Lower lobe of right lung (tissue), 2 donors: ENCODE measurements at regions not wholly inside any gene's neighbourhood (a gene's known extent, or its start where the extent isn't known, plus 50 kb on each side); places are given as distances from the start of the nearest gene placed in this dataset.
A peak's percentile ranks its signal among the peaks of the same experiment; 100 is the strongest.

Experiments used
- ATAC-seq, 2 donors: fragments of 200-7000 bp; cut with Tn5 transposase; one replicate each; pipeline ENCODE4 v1.9.1; 2020 to 2022; ENCODE audit warnings: mild to moderate bottlenecking in 2 of 2, moderate library complexity in 2 of 2
- DNase-seq: peaks from one replicate; pipeline ENCODE4 v3.0.0-alpha.2; 2020
- H3K27ac ChIP-seq: fragments of 200-600 bp; one replicate; pipeline ENCODE4 v1.8.0; 2022
- H3K27me3 ChIP-seq: fragments of 200-600 bp; one replicate; pipeline ENCODE4 v1.8.0; 2022; ENCODE audit warnings: low read depth
- H3K36me3 ChIP-seq: fragments of 200-600 bp; one replicate; pipeline ENCODE4 v1.8.0; 2022; ENCODE audit warnings: mild to moderate bottlenecking
- H3K4me1 ChIP-seq: fragments of 200-600 bp; one replicate; pipeline ENCODE4 v1.8.0; 2022
- H3K4me3 ChIP-seq: fragments of 200-600 bp; one replicate; pipeline ENCODE4 v1.8.0; 2022; ENCODE audit warnings: mild to moderate bottlenecking
- H3K9me3 ChIP-seq: fragments of 200-600 bp; one replicate; pipeline ENCODE4 v1.8.0; 2022
- intact Hi-C: fragments of 100-400 bp; cut with DNase I; formaldehyde crosslinking; loops from one replicate; pipeline ENCODE4 v1.11.0; 2022
- TF ChIP-seq, protein P1 (sequence below): fragments of 200-600 bp; IDR thresholded peaks from one replicate; pipeline ENCODE4 v1.8.0; 2022; ENCODE audit warnings: antibody characterized with exemption, mild to moderate bottlenecking
- donor health status: DM: no; HTN: yes; CAD: no; lungs with severe emphysema.

DNA sequence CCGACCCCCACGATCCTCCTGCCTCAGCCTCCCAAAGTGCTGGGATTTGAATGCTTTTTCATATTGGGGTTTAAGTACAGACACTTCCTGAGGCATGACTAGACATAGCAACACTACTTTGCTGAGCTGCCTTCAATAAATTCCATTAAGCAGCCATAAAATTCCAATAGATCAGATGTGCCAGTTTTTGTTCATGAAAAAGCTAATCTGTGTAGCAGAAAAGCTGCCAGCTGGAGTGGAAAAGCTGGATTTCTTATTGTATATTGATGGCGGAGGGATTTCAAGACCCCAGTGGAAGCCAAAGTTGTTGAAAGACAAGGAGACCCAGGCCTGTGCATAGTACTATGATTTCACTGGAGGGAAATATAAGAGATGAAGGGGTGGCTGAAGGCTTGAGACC is 209.0 kb upstream of the NUDT4 start:
- TF ChIP-seq, protein P1, sequence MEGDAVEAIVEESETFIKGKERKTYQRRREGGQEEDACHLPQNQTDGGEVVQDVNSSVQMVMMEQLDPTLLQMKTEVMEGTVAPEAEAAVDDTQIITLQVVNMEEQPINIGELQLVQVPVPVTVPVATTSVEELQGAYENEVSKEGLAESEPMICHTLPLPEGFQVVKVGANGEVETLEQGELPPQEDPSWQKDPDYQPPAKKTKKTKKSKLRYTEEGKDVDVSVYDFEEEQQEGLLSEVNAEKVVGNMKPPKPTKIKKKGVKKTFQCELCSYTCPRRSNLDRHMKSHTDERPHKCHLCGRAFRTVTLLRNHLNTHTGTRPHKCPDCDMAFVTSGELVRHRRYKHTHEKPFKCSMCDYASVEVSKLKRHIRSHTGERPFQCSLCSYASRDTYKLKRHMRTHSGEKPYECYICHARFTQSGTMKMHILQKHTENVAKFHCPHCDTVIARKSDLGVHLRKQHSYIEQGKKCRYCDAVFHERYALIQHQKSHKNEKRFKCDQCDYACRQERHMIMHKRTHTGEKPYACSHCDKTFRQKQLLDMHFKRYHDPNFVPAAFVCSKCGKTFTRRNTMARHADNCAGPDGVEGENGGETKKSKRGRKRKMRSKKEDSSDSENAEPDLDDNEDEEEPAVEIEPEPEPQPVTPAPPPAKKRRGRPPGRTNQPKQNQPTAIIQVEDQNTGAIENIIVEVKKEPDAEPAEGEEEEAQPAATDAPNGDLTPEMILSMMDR, result no peak
- Histone ChIP-seq H3K27me3 (no peaks in the 10 kb centered on the region), H3K9me3 (no peaks in the 10 kb centered on the region), H3K27ac (no peak overlapping the region), H3K4me3 (peak overlapping the region; percentile 52), H3K4me1 (peaks cover 7% of the 10 kb centered on the region), H3K36me3 (no peaks in the 10 kb centered on the region)
- DNase-seq (no peak), ATAC-seq (no peak)
- intact Hi-C loops, result no loop called here

DNA sequence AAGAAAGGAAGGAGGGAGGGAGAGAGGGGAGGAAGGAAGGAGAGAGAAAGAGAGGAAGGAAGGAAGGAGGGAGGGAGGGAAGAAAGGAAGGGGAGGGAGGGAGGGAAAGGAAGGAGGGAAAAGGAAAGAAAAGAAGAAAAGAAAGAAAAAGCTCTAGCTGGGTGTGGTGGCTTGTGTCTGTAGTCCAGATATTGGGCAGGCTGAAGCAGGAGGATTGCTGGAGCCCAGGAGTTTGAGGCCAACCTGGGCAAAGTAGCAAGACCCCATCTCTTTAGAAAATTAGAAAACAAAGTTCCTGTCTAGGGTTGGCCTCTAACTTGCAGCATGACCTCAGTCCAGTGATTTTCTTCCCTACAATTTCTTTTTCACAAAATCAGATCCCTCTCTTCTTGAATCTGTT is 208.2 kb upstream of the NUDT4 start:
- ATAC-seq (no peak), DNase-seq (no peak)
- Histone ChIP-seq H3K27me3 (no peaks in the 10 kb centered on the region), H3K9me3 (no peaks in the 10 kb centered on the region), H3K36me3 (no peaks in the 10 kb centered on the region), H3K4me3 (no peak overlapping the region), H3K27ac (no peak overlapping the region), H3K4me1 (peaks cover 7% of the 10 kb centered on the region)
- intact Hi-C loops, result no loop called here
- TF ChIP-seq, protein P1, result no peak

DNA sequence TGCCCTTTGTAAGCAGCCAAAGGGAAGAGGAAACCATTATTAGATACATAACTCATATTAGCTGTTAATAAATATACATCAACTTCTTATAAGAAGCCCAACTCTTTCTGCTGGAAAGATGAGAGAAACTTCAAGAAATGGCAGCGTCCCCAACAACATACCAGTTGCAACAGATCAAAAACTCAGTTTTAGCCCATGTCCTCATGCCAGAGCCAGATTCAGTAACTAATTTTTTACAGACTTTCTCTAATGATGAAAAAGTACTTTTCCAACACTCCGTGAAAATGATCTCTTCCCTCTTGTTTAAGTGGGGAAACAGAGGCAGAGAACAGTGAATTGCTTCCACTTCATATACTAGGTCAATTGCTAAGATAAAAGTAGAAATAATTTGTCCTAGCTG is 206.8 kb upstream of the NUDT4 start:
- Histone ChIP-seq H3K4me3 (no peak overlapping the region), H3K27ac (no peak overlapping the region), H3K9me3 (no peaks in the 10 kb centered on the region), H3K27me3 (no peaks in the 10 kb centered on the region), H3K4me1 (peaks cover 15% of the 10 kb centered on the region), H3K36me3 (no peaks in the 10 kb centered on the region)
- intact Hi-C loops, result no loop called here
- ATAC-seq, result no peak
- no peak for DNase-seq
- TF ChIP-seq, protein P1, result no peak

DNA sequence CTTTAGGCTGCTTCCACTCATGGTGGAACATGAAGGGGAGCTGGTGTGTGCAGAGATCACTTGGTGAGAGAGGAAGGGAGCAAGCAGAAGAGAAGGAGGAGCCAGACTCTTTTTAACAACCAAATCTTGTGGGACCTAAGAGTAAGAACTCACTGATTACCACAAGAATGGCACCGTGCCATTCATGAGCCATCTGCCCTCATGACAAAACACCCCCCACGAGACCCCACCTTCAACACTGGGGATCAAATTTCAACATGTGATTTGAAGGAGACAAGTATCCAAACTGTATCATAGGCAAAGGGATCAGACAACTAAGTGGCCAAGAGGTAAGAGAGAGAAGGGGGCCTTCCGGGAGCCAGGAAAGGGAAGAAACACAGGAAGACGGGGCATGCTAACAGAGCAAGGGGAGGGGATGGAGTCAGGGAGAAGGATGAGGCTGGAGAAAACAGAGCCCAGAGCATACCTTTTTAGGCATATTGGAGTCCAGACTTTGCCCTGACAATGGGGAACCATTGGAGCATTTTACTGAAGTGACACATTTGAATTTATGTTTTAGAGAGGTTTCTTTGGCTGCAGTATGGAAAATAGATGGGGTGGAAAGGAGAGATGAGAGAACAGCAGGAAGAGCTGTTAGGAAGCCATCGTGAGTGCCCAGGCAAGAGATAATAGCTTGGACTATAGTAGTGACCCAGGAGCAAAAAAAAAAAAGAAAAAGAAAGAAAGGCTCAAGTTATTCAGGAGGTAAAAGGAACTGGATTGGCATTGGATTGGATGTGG is 204.4 kb upstream of the NUDT4 start:
- TF ChIP-seq, protein P1, result no peak
- Histone ChIP-seq H3K4me3 (no peak overlapping the region), H3K36me3 (no peaks in the 10 kb centered on the region), H3K9me3 (no peaks in the 10 kb centered on the region), H3K27ac (no peak overlapping the region), H3K27me3 (no peaks in the 10 kb centered on the region), H3K4me1 (peaks cover 13% of the 10 kb centered on the region)
- intact Hi-C loops, result no loop called here
- DNase-seq (no peak), ATAC-seq (no peak)

DNA sequence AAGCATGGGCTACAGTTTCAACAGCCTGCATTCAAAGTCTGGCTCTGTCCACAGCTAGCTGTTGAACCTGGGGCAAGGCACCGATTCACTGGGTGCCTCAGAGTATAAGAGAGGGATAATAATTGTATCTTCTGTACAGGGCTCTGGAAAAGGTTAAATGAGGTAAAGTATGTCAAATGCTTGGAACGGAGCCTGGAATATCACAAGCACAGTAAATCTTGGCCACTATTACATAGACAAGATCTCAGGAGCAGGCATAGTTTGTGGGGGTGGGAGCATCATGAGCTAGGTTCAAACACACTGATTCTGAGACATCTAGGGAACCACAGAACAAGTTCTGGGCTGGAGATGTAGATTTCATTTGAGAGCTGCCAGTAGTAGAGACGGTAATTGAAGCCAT is 203.7 kb upstream of the NUDT4 start:
- Histone ChIP-seq H3K27ac (no peak overlapping the region), H3K36me3 (no peaks in the 10 kb centered on the region), H3K4me3 (no peak overlapping the region), H3K9me3 (no peaks in the 10 kb centered on the region), H3K27me3 (no peaks in the 10 kb centered on the region), H3K4me1 (peaks cover 13% of the 10 kb centered on the region)
- ATAC-seq (peak in 1 of 2 donors; percentile 25), DNase-seq (no peak)
- TF ChIP-seq, protein P1, result no peak
- intact Hi-C loops, result no loop called here
